Epithelial cell of esophagus (primary cell): ENCODE measurements at regions not wholly inside any gene's neighbourhood (a gene's known extent, or its start where the extent isn't known, plus 50 kb on each side); places are given as distances from the start of the nearest gene placed in this dataset.

Experiments used
- DNase-seq: peaks from one replicate; pipeline ENCODE4 v3.0.0; 2010; ENCODE audit warnings: low read depth
- H3K4me3 ChIP-seq: 2 replicates; pipeline ENCODE4 v1.5.1; 2011; ENCODE audit warnings: mild to moderate bottlenecking, low read length, control low read depth
- TF ChIP-seq, protein P1 (sequence below): IDR thresholded peaks from 2 replicates; pipeline ENCODE4 v1.5.1; 2011; ENCODE audit warnings: low read depth, mild to moderate bottlenecking, low read length, control low read depth, inconsistent platforms; ENCODE audit not compliant: insufficient read depth; ENCODE audit errors: missing control alignments

DNA sequence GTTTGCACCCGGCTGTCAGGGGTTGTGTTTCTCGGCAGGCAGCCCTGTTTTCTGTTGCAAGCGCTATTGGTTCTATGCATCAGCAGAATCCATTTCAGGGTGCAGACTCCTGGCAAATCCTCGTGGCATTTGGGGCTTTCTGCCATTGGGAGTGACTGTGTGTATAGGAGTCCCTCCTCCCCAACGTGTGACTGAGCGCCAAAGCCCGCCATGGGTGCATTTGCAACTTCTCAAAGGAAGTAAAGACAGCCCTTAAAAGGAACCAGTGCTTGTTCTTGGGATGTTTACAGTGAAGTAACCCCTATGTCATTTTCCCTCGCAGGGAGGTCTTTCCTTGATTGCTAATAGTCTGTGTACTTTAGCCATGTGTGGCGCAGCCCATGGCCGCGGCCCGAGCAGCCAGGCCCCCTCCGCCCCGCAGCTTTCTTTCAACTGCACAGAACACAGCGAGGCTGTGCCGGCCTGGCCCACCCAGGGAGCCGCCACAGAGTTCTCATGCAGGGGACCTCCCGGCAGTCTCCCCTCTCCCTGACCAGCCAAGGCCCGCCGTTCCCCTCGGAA lies 175.6 kb downstream of the HSD17B3 start:
- no peak overlapping the region for H3K4me3 ChIP-seq
- DNase-seq = no peak
- TF ChIP-seq, protein P1, sequence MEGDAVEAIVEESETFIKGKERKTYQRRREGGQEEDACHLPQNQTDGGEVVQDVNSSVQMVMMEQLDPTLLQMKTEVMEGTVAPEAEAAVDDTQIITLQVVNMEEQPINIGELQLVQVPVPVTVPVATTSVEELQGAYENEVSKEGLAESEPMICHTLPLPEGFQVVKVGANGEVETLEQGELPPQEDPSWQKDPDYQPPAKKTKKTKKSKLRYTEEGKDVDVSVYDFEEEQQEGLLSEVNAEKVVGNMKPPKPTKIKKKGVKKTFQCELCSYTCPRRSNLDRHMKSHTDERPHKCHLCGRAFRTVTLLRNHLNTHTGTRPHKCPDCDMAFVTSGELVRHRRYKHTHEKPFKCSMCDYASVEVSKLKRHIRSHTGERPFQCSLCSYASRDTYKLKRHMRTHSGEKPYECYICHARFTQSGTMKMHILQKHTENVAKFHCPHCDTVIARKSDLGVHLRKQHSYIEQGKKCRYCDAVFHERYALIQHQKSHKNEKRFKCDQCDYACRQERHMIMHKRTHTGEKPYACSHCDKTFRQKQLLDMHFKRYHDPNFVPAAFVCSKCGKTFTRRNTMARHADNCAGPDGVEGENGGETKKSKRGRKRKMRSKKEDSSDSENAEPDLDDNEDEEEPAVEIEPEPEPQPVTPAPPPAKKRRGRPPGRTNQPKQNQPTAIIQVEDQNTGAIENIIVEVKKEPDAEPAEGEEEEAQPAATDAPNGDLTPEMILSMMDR = no peak

DNA sequence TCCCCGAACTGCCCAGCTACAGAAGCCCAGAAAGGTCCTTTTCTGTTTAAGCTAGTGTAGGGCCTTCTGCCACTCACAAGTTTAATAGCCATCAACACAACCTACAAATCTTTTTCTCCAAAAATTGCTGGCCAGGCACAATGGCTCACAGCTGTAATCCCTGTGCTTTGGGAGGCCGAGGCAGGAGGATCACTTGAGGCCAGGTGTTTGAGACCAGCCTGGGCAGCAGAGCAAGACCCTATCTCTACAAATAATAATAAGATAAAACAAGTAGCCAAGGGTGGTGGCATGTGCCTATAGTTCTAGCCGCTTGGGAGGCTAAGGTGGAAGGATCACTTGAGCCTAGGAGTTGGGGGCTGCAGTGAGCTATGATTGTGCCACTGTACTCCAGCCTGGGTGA lies 176.4 kb downstream of the HSD17B3 start:
- TF ChIP-seq, protein P1 = no peak
- no peak overlapping the region for H3K4me3 ChIP-seq

GRCh38 chr9:96122751-96123150 lies 179.2 kb downstream of the HSD17B3 start:
- TF ChIP-seq, protein P1 = no peak
- no peak for DNase-seq
- H3K4me3 ChIP-seq = no peak overlapping the region

More for the DNA sequence above, 176.4 kb downstream of the HSD17B3 start:
- DNase-seq = no peak

DNA sequence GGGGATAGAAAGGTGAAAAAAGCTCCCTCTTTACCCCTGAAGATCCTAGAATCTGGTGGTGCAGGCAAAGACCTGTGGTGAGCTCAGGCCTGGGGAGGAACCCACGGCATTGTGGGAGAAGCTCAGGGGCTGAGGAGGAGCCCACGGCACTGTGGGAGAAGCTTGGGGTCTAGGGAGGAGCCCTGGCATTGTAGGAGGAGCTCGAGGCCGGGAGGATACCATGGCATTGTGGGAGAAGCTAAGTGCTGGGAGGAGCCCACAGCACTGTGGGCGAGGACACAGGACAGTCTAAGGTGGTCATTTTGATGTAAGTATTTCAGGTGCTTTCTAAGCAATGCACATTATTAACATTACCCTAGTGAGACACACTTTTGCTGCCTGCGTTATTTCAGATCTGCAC lies 179.7 kb downstream of the HSD17B3 start:
- DNase-seq = no peak
- TF ChIP-seq, protein P1 = no peak
- no peak overlapping the region for H3K4me3 ChIP-seq

DNA sequence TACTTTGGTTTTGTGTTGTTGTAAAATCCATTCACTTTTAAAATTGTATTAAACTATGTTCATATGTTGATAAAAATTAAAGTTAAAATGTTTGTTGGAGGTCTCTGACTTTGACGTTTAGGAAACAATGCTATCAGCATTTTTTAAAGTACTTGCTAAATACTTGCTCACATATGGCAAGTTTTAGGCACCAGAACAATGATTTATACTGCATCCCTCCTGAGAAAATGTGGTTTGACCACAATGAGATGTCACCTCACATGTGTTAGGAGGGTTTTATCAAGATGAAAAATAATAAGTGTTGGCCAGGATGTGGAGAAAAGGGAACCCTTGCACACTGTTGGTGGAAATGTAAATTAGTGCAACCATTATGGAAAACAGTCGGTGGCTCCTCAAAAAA lies 180.8 kb downstream of the HSD17B3 start:
- DNase-seq = no peak
- no peak overlapping the region for H3K4me3 ChIP-seq
- TF ChIP-seq, protein P1 = no peak

GRCh38 chr9:96117398-96118080 lies 184.4 kb downstream of the HSD17B3 start:
- no peak overlapping the region for H3K4me3 ChIP-seq
- TF ChIP-seq, protein P1 = no peak
- no peak for DNase-seq
